Left lung (tissue), 4 donors: ENCODE measurements at regions not wholly inside any gene's neighbourhood (a gene's known extent, or its start where the extent isn't known, plus 50 kb on each side); places are given as distances from the start of the nearest gene placed in this dataset.
A peak's percentile ranks its signal among the peaks of the same experiment; 100 is the strongest.

Experiments used
- ATAC-seq: fragments of 200-7000 bp; cut with Tn5 transposase; one replicate; pipeline ENCODE4 v1.9.1; 2020; ENCODE audit warnings: moderate library complexity
- DNase-seq, 4 donors: peaks; one replicate each; pipeline ENCODE4 v3.0.0-alpha.2; 2013 to 2020
- H3K27ac ChIP-seq, 2 donors: fragments of 200-600 bp; sonication (generic) in 1 of 2; one replicate each; pipeline versions ENCODE4 v1.5.0 to v1.8.0; 2020 to 2021
- H3K27me3 ChIP-seq, 2 donors: fragments of 200-600 bp; sonication (generic) in 1 of 2; one replicate each; pipeline versions ENCODE4 v1.5.0 to v1.8.0; 2020 to 2021
- H3K36me3 ChIP-seq, 2 donors: fragments of 200-600 bp; sonication (generic) in 1 of 2; one replicate each; pipeline versions ENCODE4 v1.5.0 to v1.8.0; 2020 to 2021
- H3K4me1 ChIP-seq, 2 donors: fragments of 200-600 bp; one replicate each; pipeline ENCODE4 v1.8.0; 2021
- H3K4me3 ChIP-seq, 2 donors: fragments of 200-600 bp; sonication (generic) in 1 of 2; one replicate each; pipeline versions ENCODE4 v1.5.0 to v1.8.0; 2020 to 2021; ENCODE audit warnings: mild to moderate bottlenecking in 1 of 2
- H3K9me3 ChIP-seq, 2 donors: fragments of 200-600 bp; sonication (generic) in 1 of 2; one replicate each; pipeline versions ENCODE4 v1.5.0 to v1.8.0; 2020 to 2021
- intact Hi-C, 2 donors: fragments of 100-400 bp; cut with DNase I; formaldehyde crosslinking; loops; one replicate each; pipeline versions ENCODE4 v1.11.2 to v1.14.2; 2022
- TF ChIP-seq, protein P1 (sequence below), 2 donors: fragments of 200-600 bp; sonication (generic) in 1 of 2; IDR thresholded peaks; one replicate each; pipeline versions ENCODE4 v1.5.0 to v1.8.0; 2021; ENCODE audit warnings: antibody characterized with exemption in 2 of 2
- donor health status: DM: no; HTN: yes; CAD: no.
- donor health status: DM: no; HTN: no; CAD: no.

- H3K9me3 ChIP-seq = no peaks in the 10 kb centered on the region
- H3K4me1 ChIP-seq = no peaks in the 10 kb centered on the region
- H3K36me3 ChIP-seq = no peaks in the 10 kb centered on the region
- TF ChIP-seq, protein P1, sequence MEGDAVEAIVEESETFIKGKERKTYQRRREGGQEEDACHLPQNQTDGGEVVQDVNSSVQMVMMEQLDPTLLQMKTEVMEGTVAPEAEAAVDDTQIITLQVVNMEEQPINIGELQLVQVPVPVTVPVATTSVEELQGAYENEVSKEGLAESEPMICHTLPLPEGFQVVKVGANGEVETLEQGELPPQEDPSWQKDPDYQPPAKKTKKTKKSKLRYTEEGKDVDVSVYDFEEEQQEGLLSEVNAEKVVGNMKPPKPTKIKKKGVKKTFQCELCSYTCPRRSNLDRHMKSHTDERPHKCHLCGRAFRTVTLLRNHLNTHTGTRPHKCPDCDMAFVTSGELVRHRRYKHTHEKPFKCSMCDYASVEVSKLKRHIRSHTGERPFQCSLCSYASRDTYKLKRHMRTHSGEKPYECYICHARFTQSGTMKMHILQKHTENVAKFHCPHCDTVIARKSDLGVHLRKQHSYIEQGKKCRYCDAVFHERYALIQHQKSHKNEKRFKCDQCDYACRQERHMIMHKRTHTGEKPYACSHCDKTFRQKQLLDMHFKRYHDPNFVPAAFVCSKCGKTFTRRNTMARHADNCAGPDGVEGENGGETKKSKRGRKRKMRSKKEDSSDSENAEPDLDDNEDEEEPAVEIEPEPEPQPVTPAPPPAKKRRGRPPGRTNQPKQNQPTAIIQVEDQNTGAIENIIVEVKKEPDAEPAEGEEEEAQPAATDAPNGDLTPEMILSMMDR (IDR thresholded peaks at IDR 0.05) = no peak
- intact Hi-C loops = no loop called here
- DNase-seq = no peak
- ATAC-seq = no peak
- peaks cover 0 to 12% of the 10 kb centered on the region in 2 donors for H3K27me3 ChIP-seq
- H3K27ac ChIP-seq = no peak overlapping the region
- no peak overlapping the region for H3K4me3 ChIP-seq
These were observed 66.9 kb upstream of the CDH4 start for GRCh38 chr20:61185181-61185580.

- peaks cover 0 to 15% of the 10 kb centered on the region in 2 donors for H3K27me3 ChIP-seq
- H3K27ac ChIP-seq = no peak overlapping the region
- no peaks in the 10 kb centered on the region for H3K4me1 ChIP-seq
- no peak overlapping the region for H3K4me3 ChIP-seq
- intact Hi-C loops = no loop called here
- no peaks in the 10 kb centered on the region for H3K36me3 ChIP-seq
- no peak for DNase-seq
- ATAC-seq = peak; percentile 68
- H3K9me3 ChIP-seq = no peaks in the 10 kb centered on the region
- TF ChIP-seq, protein P1 (IDR thresholded peaks at IDR 0.05) = no peak
These were observed 66.0 kb upstream of the CDH4 start for GRCh38 chr20:61185841-61186601.

- TF ChIP-seq, protein P1 (IDR thresholded peaks at IDR 0.05) = no peak
- no peaks in the 10 kb centered on the region for H3K9me3 ChIP-seq
- H3K36me3 ChIP-seq = no peaks in the 10 kb centered on the region
- ATAC-seq (no peak), DNase-seq (no peak)
- no peak overlapping the region for H3K4me3 ChIP-seq
- peaks cover 0 to 19% of the 10 kb centered on the region in 2 donors for H3K27me3 ChIP-seq
- no peaks in the 10 kb centered on the region for H3K4me1 ChIP-seq
- intact Hi-C loops = no loop called here
- H3K27ac ChIP-seq = no peak overlapping the region
These were observed 65.1 kb upstream of the CDH4 start for GRCh38 chr20:61186771-61187472.

DNA sequence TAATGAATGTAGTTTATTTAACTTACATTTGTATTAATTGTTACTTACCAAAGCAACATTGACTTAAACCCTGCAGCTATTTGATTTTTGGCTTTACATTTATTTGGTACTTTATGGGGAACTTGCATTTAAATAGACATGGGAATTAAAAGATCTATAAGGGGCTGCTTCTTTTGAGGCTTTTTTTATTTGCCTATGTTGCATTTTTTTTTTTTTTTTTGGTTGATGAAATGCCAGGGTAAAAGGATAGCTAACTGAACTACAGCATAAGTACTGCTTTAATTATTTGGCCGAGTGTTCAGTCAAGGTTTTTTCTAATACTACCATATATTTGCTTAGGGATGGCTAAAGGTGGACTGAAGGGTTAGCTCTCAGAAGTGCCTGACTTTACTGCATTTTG is 62.5 kb upstream of the CDH4 start:
- no peak overlapping the region for H3K27ac ChIP-seq
- ATAC-seq = no peak
- DNase-seq = no peak
- peaks cover 0 to 17% of the 10 kb centered on the region in 2 donors for H3K27me3 ChIP-seq
- no peaks in the 10 kb centered on the region for H3K4me1 ChIP-seq
- H3K9me3 ChIP-seq = no peaks in the 10 kb centered on the region
- TF ChIP-seq, protein P1 (IDR thresholded peaks at IDR 0.05) = no peak
- no peaks in the 10 kb centered on the region for H3K36me3 ChIP-seq
- intact Hi-C loops = no loop called here
- H3K4me3 ChIP-seq = no peak overlapping the region

- no peaks in the 10 kb centered on the region for H3K36me3 ChIP-seq
- TF ChIP-seq, protein P1 (IDR thresholded peaks at IDR 0.05) = no peak
- no peak overlapping the region for H3K4me3 ChIP-seq
- H3K4me1 ChIP-seq = no peaks in the 10 kb centered on the region
- ATAC-seq (no peak), DNase-seq (no peak)
- no peak overlapping the region for H3K27ac ChIP-seq
- peaks cover 0 to 25% of the 10 kb centered on the region in 2 donors for H3K27me3 ChIP-seq
- intact Hi-C loops = no loop called here
- H3K9me3 ChIP-seq = no peaks in the 10 kb centered on the region
These were observed 61.0 kb upstream of the CDH4 start for GRCh38 chr20:61191096-61191495.
